A673 (cell line): ENCODE measurements at regions not wholly inside any gene's neighbourhood (a gene's known extent, or its start where the extent isn't known, plus 50 kb on each side); places are given as distances from the start of the nearest gene placed in this dataset.

Experiments used
- BruUV-seq: library from RNA; stranded (reverse); fragments of 400-500 nt; replicated peaks from 2 replicates; lab custom pipeline; 2021; lab: Mats Ljungman, UMichigan
- CTCF ChIA-PET: fragments of 300-600 bp; sonication (Branson Sonifier 250); formaldehyde crosslinking; loops from one replicate; lab custom pipeline; 2022; ENCODE audit warnings: antibody characterized with exemption; lab: Charles Lee
- POLR2A ChIA-PET: fragments of 300-600 bp; sonication (Branson Sonifier 250); formaldehyde crosslinking; loops from one replicate; lab custom pipeline; 2022; ENCODE audit warnings: antibody characterized with exemption; ENCODE audit not compliant: low non-redundant PET; lab: Charles Lee
- DNase-seq: peaks from one replicate; pipeline ENCODE4 v3.0.0-alpha.2; 2015; ENCODE audit warnings: low spot score
- H3K27ac ChIP-seq: fragments of 200-600 bp; sonication (generic); 2 replicates; pipeline ENCODE4 v1.5.1; 2016; ENCODE audit warnings: mixed run types, low read depth, mild to moderate bottlenecking, mixed read lengths, antibody characterized with exemption, low read length; ENCODE audit not compliant: poor library complexity, severe bottlenecking
- H3K27me3 ChIP-seq: fragments of 200-600 bp; sonication (generic); replicated peaks from 2 replicates; pipeline ENCODE4 v1.6.1; 2017; ENCODE audit warnings: mixed run types, low read depth, mild to moderate bottlenecking, mixed read lengths, antibody characterized with exemption, low read length; ENCODE audit not compliant: insufficient read depth, poor library complexity
- H3K36me3 ChIP-seq: fragments of 200-600 bp; sonication (generic); 2 replicates; pipeline ENCODE4 v1.6.1; 2016; ENCODE audit warnings: mixed run types, mild to moderate bottlenecking, mixed read lengths, antibody characterized with exemption, low read length; ENCODE audit not compliant: insufficient read depth, poor library complexity, severe bottlenecking
- H3K4me1 ChIP-seq: fragments of 200-600 bp; sonication (generic); 2 replicates; pipeline ENCODE4 v1.6.1; 2017; ENCODE audit warnings: mixed run types, mild to moderate bottlenecking, mixed read lengths, antibody characterized with exemption, low read length; ENCODE audit not compliant: insufficient read depth, poor library complexity, severe bottlenecking
- H3K4me3 ChIP-seq: fragments of 200-600 bp; sonication (generic); 2 replicates; pipeline ENCODE4 v1.5.1; 2016; ENCODE audit warnings: low read depth, mixed run types, mild to moderate bottlenecking, mixed read lengths, low read length; ENCODE audit not compliant: poor library complexity, severe bottlenecking
- H3K9me3 ChIP-seq: fragments of 200-600 bp; sonication (generic); 2 replicates; pipeline ENCODE4 v1.6.1; 2016; ENCODE audit warnings: mixed run types, low read depth, mild to moderate bottlenecking, mixed read lengths, antibody characterized with exemption, low read length; ENCODE audit not compliant: poor library complexity, severe bottlenecking
- CTCF ChIP-seq: fragments of 300-800, 200-600 bp; sonication (generic); conservative IDR thresholded peaks from 2 replicates; pipeline ENCODE4 v1.5.1; 2017; ENCODE audit warnings: low read depth, mild to moderate bottlenecking, antibody characterized with exemption, low read length, moderate library complexity, mixed read lengths
- EZH2 ChIP-seq: fragments of 200-600 bp; sonication (generic); IDR thresholded peaks from 2 replicates; pipeline ENCODE4 v1.6.1; 2017; ENCODE audit warnings: borderline replicate concordance, low read depth, mild to moderate bottlenecking, mixed read lengths, antibody characterized with exemption, low read length; ENCODE audit not compliant: poor library complexity, severe bottlenecking
- intact Hi-C: fragments of 100-400 bp; cut with micrococcal nuclease; formaldehyde crosslinking; loops from one replicate; pipeline ENCODE4 v1.10.0; 2022; ENCODE audit not compliant: unreplicated experiment

- H3K4me1 ChIP-seq, result no peaks in the 10 kb centered on the region
- H3K4me3 ChIP-seq, result no peak overlapping the region
- no peak overlapping the region for H3K27ac ChIP-seq
- no TSS peak for BruUV-seq
- H3K27me3 ChIP-seq, result peaks cover 14% of the 10 kb centered on the region
- TF ChIP-seq CTCF (no peak), EZH2 (no peak)
- ChIA-PET CTCF (no interaction called here), POLR2A (no interaction called here)
- H3K36me3 ChIP-seq, result no peaks in the 10 kb centered on the region
- DNase-seq, result no peak
- intact Hi-C loops, result no loop called here
- H3K9me3 ChIP-seq, result no peaks in the 10 kb centered on the region
Observed at GRCh38 chr15:69777356-69777755, 320.4 kb downstream of the TLE3 start.

- ChIA-PET POLR2A (no interaction called here), CTCF (no interaction called here)
- DNase-seq, result no peak
- Histone ChIP-seq H3K27ac (no peak overlapping the region), H3K4me3 (no peak overlapping the region), H3K9me3 (no peaks in the 10 kb centered on the region), H3K4me1 (no peaks in the 10 kb centered on the region), H3K36me3 (no peaks in the 10 kb centered on the region), H3K27me3 (peaks cover 14% of the 10 kb centered on the region)
- no TSS peak for BruUV-seq
- TF ChIP-seq EZH2 (no peak), CTCF (no peak)
- intact Hi-C loops, result no loop called here
Observed at GRCh38 chr15:69780374-69780773, 317.3 kb downstream of the TLE3 start.

GRCh38 chr15:69780981-69781380 lies 316.7 kb downstream of the TLE3 start:
- Histone ChIP-seq H3K4me3 (no peak overlapping the region), H3K9me3 (no peaks in the 10 kb centered on the region), H3K27me3 (peaks cover 14% of the 10 kb centered on the region), H3K27ac (no peak overlapping the region), H3K36me3 (no peaks in the 10 kb centered on the region), H3K4me1 (no peaks in the 10 kb centered on the region)
- ChIA-PET CTCF (no interaction called here), POLR2A (no interaction called here)
- intact Hi-C loops, result no loop called here
- DNase-seq, result no peak
- no TSS peak for BruUV-seq
- TF ChIP-seq EZH2 (no peak), CTCF (no peak)
